SU-DHL-6 (cell line): ENCODE measurements at regions not wholly inside any gene's neighbourhood (a gene's known extent, or its start where the extent isn't known, plus 50 kb on each side); places are given as distances from the start of the nearest gene placed in this dataset.
"Not testable (repeated sequence)": the region's sequence is repeated elsewhere in the genome, so short reads cannot be mapped to it uniquely, and the experiment has no call there.

Source experiments
- H2AFZ ChIP-seq: fragments of 200-600 bp; sonication (generic); 2 replicates; pipeline ENCODE4 v1.6.1; 2014; ENCODE audit warnings: low read depth, mild to moderate bottlenecking, moderate library complexity, mixed read lengths, antibody characterized with exemption, low read length; ENCODE audit not compliant: severe bottlenecking
- H3F3A ChIP-seq: fragments of 200-600 bp; shearing (Covaris generic); 2 replicates; pipeline ENCODE4 v1.6.0; 2016; ENCODE audit warnings: antibody characterized with exemption, mild to moderate bottlenecking; ENCODE audit not compliant: insufficient read depth
- H3K27ac ChIP-seq: fragments of 200-600 bp; sonication (generic); 2 replicates; pipeline ENCODE4 v1.5.1; 2016; ENCODE audit warnings: low read depth, mild to moderate bottlenecking, low read length, moderate library complexity, mixed read lengths
- H3K27me3 ChIP-seq: fragments of 200-600 bp; sonication (generic), shearing (Covaris generic); 2 replicates; pipeline ENCODE4 v1.6.0; 2014; ENCODE audit warnings: mild to moderate bottlenecking, low read length
- H3K36me3 ChIP-seq: fragments of 200-600 bp; sonication (generic); 2 replicates; pipeline ENCODE4 v1.6.1; 2014; ENCODE audit warnings: mild to moderate bottlenecking, low read length, mixed read lengths
- H3K4me2 ChIP-seq: fragments of 300-600, 200-600 bp; shearing (Covaris generic), sonication (generic); 2 replicates; pipeline ENCODE4 v1.6.0; 2014; ENCODE audit warnings: low read length, low read depth, mild to moderate bottlenecking; ENCODE audit not compliant: poor library complexity, severe bottlenecking
- H3K4me3 ChIP-seq: fragments of 200-600 bp; sonication (generic); 2 replicates; pipeline ENCODE4 v1.5.1; 2014; ENCODE audit warnings: antibody characterized with exemption, low read length, mild to moderate bottlenecking, mixed read lengths; ENCODE audit not compliant: insufficient read depth, poor library complexity, severe bottlenecking
- H3K79me2 ChIP-seq: fragments of 200-600 bp; sonication (generic); 2 replicates; pipeline ENCODE4 v1.6.1; 2014; ENCODE audit warnings: mild to moderate bottlenecking, low read length, moderate library complexity; ENCODE audit not compliant: insufficient read depth
- H3K9ac ChIP-seq: fragments of 200-600 bp; sonication (generic); 2 replicates; pipeline ENCODE4 v1.7.0; 2014; ENCODE audit warnings: mild to moderate bottlenecking, low read length
- H3K9me2 ChIP-seq: fragments of 200-600 bp; sonication (generic); replicated peaks from 2 replicates; pipeline ENCODE4 v1.6.1; 2014; ENCODE audit warnings: low read length; ENCODE audit not compliant: insufficient read depth
- H3K9me3 ChIP-seq: fragments of 200-600 bp; sonication (generic); 2 replicates; pipeline ENCODE4 v1.6.1; 2014; ENCODE audit warnings: low read length, mixed read lengths; ENCODE audit not compliant: insufficient read depth
- H4K20me1 ChIP-seq: fragments of 200-600 bp; sonication (generic); 2 replicates; pipeline ENCODE4 v1.6.1; 2014; ENCODE audit warnings: low read depth, mild to moderate bottlenecking, antibody characterized with exemption, low read length, moderate library complexity, mixed read lengths
- EZH2phosphoT487 ChIP-seq: fragments of 200-600 bp; sonication (generic), shearing (Covaris generic); conservative IDR thresholded peaks from 2 replicates; pipeline ENCODE4 v1.6.1; 2018; ENCODE audit warnings: mild to moderate bottlenecking, antibody characterized with exemption, low read length, moderate library complexity, mixed read lengths
- TF ChIP-seq, protein P1 (sequence below): fragments of 200-600 bp; sonication (generic); IDR thresholded peaks from one replicate; pipeline ENCODE4 v1.5.1; 2017; ENCODE audit warnings: antibody characterized with exemption, mild to moderate bottlenecking, low read length, moderate library complexity; ENCODE audit not compliant: insufficient read depth, poor library complexity, severe bottlenecking

DNA sequence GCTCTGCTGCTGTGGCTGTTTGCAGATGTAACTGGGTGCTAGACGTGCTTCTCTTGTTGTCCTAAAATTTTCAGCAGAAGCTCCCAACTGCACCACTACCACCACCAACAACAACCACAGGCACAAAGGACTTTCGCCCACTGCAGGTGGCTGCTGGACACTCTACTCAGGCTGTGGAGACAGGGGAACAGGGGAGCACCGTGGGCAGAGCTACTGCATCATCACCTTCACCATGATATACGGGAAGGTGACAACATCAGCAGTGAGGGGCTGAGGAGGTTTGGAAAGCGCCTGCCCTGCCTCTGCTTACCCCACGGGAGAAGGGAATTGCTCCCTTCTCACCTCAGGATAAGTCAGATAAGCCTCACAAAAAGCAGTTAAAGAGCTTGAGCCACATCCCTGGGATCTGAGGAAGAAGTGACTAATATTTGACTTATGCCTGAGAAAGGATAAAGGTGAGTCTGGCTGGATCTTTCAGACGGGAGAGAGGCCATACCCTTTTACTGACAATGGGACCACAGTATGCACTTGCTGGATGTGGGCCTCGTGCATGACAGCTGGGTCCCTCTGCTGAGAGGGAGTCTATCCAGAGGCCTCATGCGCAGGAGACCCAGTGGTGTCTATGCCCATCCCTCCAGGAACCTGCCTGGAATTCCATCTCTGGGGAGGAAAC is 217.6 kb downstream of the KLF6 start:
- Histone ChIP-seq H3K9me2 (no peaks in the 10 kb centered on the region; the same call in 1 of the 2 replicates), H3K79me2 (no peaks in the 10 kb centered on the region), H4K20me1 (no peaks in the 10 kb centered on the region), H3F3A (no peaks in the 10 kb centered on the region), H3K9me3 (no peaks in the 10 kb centered on the region), H3K27me3 (no peaks in the 10 kb centered on the region), H3K4me2 (no peak overlapping the region), H3K9ac (no peak overlapping the region), H2AFZ (no peak overlapping the region), H3K27ac (no peak overlapping the region), H3K4me3 (no peak overlapping the region), H3K36me3 (no peaks in the 10 kb centered on the region)
- no peak for TF ChIP-seq EZH2phosphoT487

DNA sequence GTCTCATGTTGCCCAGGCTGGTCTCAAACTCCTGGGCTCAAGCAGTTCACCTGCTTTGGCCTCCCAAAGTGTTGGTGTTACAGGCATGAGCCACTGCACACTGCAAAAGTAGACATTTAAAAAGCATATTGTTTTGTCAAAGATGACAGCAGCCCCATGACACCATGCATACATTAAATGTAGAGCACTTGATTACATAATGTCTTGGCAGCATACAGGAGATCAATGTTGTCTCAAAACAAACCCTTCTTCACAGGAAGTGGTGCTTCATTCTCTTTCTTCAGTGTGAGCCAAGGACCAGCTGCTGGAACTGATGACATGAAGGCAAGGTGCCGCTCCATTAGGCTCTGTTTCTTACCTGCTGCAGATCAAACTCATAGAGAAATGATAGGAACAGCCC is 218.4 kb downstream of the KLF6 start:
- Histone ChIP-seq H4K20me1 (no peaks in the 10 kb centered on the region), H3K27me3 (no peaks in the 10 kb centered on the region), H3F3A (no peaks in the 10 kb centered on the region), H3K4me3 (no peak overlapping the region), H3K9me3 (no peaks in the 10 kb centered on the region), H3K27ac (no peak overlapping the region), H3K36me3 (no peaks in the 10 kb centered on the region), H3K9ac (no peak overlapping the region), H3K79me2 (no peaks in the 10 kb centered on the region), H3K4me2 (no peak overlapping the region), H2AFZ (no peak overlapping the region), H3K9me2 (no peaks in the 10 kb centered on the region; the same call in 1 of the 2 replicates)
- TF ChIP-seq, protein P1, sequence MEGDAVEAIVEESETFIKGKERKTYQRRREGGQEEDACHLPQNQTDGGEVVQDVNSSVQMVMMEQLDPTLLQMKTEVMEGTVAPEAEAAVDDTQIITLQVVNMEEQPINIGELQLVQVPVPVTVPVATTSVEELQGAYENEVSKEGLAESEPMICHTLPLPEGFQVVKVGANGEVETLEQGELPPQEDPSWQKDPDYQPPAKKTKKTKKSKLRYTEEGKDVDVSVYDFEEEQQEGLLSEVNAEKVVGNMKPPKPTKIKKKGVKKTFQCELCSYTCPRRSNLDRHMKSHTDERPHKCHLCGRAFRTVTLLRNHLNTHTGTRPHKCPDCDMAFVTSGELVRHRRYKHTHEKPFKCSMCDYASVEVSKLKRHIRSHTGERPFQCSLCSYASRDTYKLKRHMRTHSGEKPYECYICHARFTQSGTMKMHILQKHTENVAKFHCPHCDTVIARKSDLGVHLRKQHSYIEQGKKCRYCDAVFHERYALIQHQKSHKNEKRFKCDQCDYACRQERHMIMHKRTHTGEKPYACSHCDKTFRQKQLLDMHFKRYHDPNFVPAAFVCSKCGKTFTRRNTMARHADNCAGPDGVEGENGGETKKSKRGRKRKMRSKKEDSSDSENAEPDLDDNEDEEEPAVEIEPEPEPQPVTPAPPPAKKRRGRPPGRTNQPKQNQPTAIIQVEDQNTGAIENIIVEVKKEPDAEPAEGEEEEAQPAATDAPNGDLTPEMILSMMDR, result no peak
- TF ChIP-seq EZH2phosphoT487, result no peak

DNA sequence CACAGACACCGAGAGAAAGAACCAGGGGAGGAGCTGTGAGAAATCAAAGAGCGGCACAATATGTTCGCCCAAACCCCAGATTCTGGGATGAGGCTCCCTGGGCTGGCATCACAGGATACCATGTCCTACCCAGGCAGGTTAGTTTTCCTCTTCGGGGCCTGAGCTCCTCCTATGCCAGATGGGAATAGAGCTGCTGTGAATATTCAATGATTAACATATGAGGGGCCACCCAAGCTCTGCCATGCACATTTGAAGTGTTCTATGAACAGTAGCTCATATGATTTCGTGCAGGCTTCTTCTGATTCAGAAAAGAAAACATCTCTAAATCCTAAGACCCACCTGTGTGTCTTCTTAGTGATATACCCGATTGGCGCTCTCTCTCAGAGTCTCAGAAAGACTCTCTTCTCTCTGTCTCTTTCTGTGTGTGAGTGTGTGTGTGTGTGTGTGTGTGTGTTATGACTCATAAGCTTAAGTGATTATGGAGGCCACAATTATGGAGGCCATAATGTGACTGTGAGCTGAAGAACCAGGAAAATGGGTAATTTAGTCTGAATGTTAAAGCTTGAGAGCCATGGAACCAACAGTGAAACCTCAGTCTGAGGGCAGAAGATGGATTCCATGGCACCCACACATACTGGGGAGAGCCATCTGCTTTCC is 220.5 kb downstream of the KLF6 start:
- Histone ChIP-seq H3K4me2 (no peak overlapping the region), H4K20me1 (no peaks in the 10 kb centered on the region), H3K9ac (no peak overlapping the region), H3K27me3 (no peaks in the 10 kb centered on the region), H2AFZ (no peak overlapping the region), H3F3A (no peaks in the 10 kb centered on the region), H3K9me3 (no peaks in the 10 kb centered on the region), H3K4me3 (no peak overlapping the region), H3K9me2 (no peaks in the 10 kb centered on the region), H3K79me2 (no peaks in the 10 kb centered on the region), H3K27ac (no peak overlapping the region), H3K36me3 (no peaks in the 10 kb centered on the region)
- TF ChIP-seq, protein P1, result no peak
- no peak for TF ChIP-seq EZH2phosphoT487

- Histone ChIP-seq H3K9ac (no peak overlapping the region), H3K79me2 (no peaks in the 10 kb centered on the region), H3K9me2 (no peaks in the 10 kb centered on the region), H3K27me3 (no peaks in the 10 kb centered on the region), H3K36me3 (no peaks in the 10 kb centered on the region), H3F3A (no peaks in the 10 kb centered on the region), H3K4me2 (no peak overlapping the region), H3K4me3 (no peak overlapping the region), H4K20me1 (no peaks in the 10 kb centered on the region), H3K9me3 (no peaks in the 10 kb centered on the region), H2AFZ (no peak overlapping the region), H3K27ac (no peak overlapping the region)
- no peak for TF ChIP-seq EZH2phosphoT487
- TF ChIP-seq, protein P1, result no peak
These were observed 221.7 kb downstream of the KLF6 start for GRCh38 chr10:3563298-3563697.

DNA sequence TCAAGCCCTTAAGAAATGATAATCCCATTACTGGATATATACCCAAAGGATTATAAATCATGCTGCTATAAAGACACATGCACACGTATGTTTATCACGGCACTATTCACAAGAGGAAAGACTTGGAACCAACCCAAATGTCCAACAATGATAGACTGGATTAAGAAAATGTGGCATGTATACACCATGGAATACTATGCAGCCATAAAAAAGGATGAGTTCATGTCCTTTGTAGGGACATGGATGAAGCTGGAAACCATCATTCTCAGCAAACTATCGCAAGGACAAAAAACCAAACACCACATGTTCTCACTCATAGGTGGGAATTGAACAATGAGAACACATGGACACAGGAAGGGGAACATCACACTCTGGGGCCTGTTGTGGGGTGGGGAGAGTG is 224.4 kb downstream of the KLF6 start:
- H4K20me1 ChIP-seq, H3K9me3 ChIP-seq, H3K9me2 ChIP-seq, H3K4me2 ChIP-seq, H3K4me3 ChIP-seq, H3K79me2 ChIP-seq, H3K27me3 ChIP-seq, H3K36me3 ChIP-seq, H3F3A ChIP-seq, H3K27ac ChIP-seq, H2AFZ ChIP-seq, H3K9ac ChIP-seq: not testable (repeated sequence)
